Stimulated activated CD4-positive, alpha-beta T cell treated with anti-CD3 and anti-CD28 coated beads, Interleukin-15, amount 100 ng/mL, for 1 hour (primary cell): ENCODE measurements at regions not wholly inside any gene's neighbourhood (a gene's known extent, or its start where the extent isn't known, plus 50 kb on each side); places are given as distances from the start of the nearest gene placed in this dataset.
"Not testable (repeated sequence)": the region's sequence is repeated elsewhere in the genome, so short reads cannot be mapped to it uniquely, and the experiment has no call there.

ENCODE experiments used
- DNase-seq, 2 donors: peaks; one replicate each; pipeline ENCODE4 v3.0.0-alpha.2; 2020; ENCODE audit warnings: low read depth in 1 of 2, low spot score in 1 of 2

GRCh38 chr12:31906557-31907301 lies 52.5 kb upstream of the RESF1 start:
- no peak for DNase-seq

- no peak for DNase-seq
These were observed 56.2 kb upstream of the RESF1 start for GRCh38 chr12:31903025-31903424.

GRCh38 chr12:31900271-31900670 lies 58.9 kb upstream of the RESF1 start:
- DNase-seq: no peak

- DNase-seq: no peak
These were observed 60.1 kb upstream of the RESF1 start for GRCh38 chr12:31899109-31899508.

GRCh38 chr12:31897781-31898503 lies 61.3 kb upstream of the RESF1 start:
- DNase-seq: no peak

GRCh38 chr12:31897092-31897491 lies 62.1 kb upstream of the RESF1 start:
- DNase-seq: not testable (repeated sequence)

GRCh38 chr12:31896514-31897039 lies 62.6 kb upstream of the RESF1 start:
- DNase-seq: peak; percentile 43 to 69

- no peak for DNase-seq
These were observed 63.6 kb upstream of the RESF1 start for GRCh38 chr12:31895449-31896150.

- no peak for DNase-seq
These were observed 68.6 kb upstream of the RESF1 start for GRCh38 chr12:31890295-31891285.

- no peak for DNase-seq
These were observed 72.0 kb upstream of the RESF1 start for GRCh38 chr12:31887109-31887811.

- not testable (repeated sequence) for DNase-seq
These were observed 76.5 kb upstream of the RESF1 start for GRCh38 chr12:31882682-31883081.

- DNase-seq: no peak
These were observed 78.9 kb upstream of the RESF1 start for GRCh38 chr12:31880340-31880739.

- no peak for DNase-seq
These were observed 81.3 kb upstream of the RESF1 start for GRCh38 chr12:31877884-31878283.

- no peak for DNase-seq
These were observed 82.4 kb upstream of the RESF1 start for GRCh38 chr12:31876568-31877424.

- no peak for DNase-seq
These were observed 83.6 kb upstream of the RESF1 start for GRCh38 chr12:31875609-31875964.

- DNase-seq: peak; percentile 35 to 43
These were observed 84.1 kb upstream of the RESF1 start for GRCh38 chr12:31874961-31875608.

GRCh38 chr12:31872831-31873604 lies 86.2 kb upstream of the RESF1 start:
- no peak for DNase-seq

- DNase-seq: no peak
These were observed 89.2 kb upstream of the RESF1 start for GRCh38 chr12:31869972-31870371.
